GM23338 (cell line): ENCODE measurements at regions not wholly inside any gene's neighbourhood (a gene's known extent, or its start where the extent isn't known, plus 50 kb on each side); places are given as distances from the start of the nearest gene placed in this dataset.

Experiments used
- ATAC-seq: fragments of 200-7000 bp; cut with Tn5 transposase; 3 replicates; pipeline ENCODE4 v1.9.1; 2020
- DNase-seq: peaks from one replicate; pipeline ENCODE4 v3.0.0-alpha.2; 2015; ENCODE audit warnings: low spot score
- H2AFZ ChIP-seq: fragments of 200-600 bp; sonication (generic); 2 replicates; pipeline ENCODE4 v1.8.0; 2016; ENCODE audit warnings: antibody characterized with exemption, mild to moderate bottlenecking, moderate library complexity
- H3F3A ChIP-seq: fragments of 200-600 bp; sonication (generic); replicated peaks from 2 replicates; pipeline ENCODE4 v1.8.0; 2017; ENCODE audit warnings: antibody characterized with exemption, mixed run types, low read depth
- H3K27ac ChIP-seq: fragments of 200-600 bp; sonication (generic); 2 replicates; pipeline ENCODE4 v1.6.1; 2016; ENCODE audit warnings: low read depth
- H3K27me3 ChIP-seq: fragments of 200-600 bp; sonication (generic); 2 replicates; pipeline ENCODE4 v1.8.0; 2016; ENCODE audit warnings: mild to moderate bottlenecking, mixed run types, moderate library complexity; ENCODE audit not compliant: insufficient read depth
- H3K36me3 ChIP-seq: fragments of 200-600 bp; sonication (generic); 2 replicates; pipeline ENCODE4 v1.8.0; 2016; ENCODE audit warnings: mild to moderate bottlenecking; ENCODE audit not compliant: insufficient read depth
- H3K4me1 ChIP-seq: fragments of 200-600 bp; sonication (generic); 2 replicates; pipeline ENCODE4 v1.8.0; 2016; ENCODE audit warnings: mild to moderate bottlenecking, moderate library complexity; ENCODE audit not compliant: insufficient read depth
- H3K4me2 ChIP-seq: fragments of 200-600 bp; sonication (generic); 2 replicates; pipeline ENCODE4 v1.7.1; 2017; ENCODE audit warnings: mixed run types
- H3K4me3 ChIP-seq: fragments of 200-600 bp; sonication (generic); 2 replicates; pipeline ENCODE4 v1.6.1; 2016; ENCODE audit warnings: mixed run types
- H3K79me2 ChIP-seq: fragments of 200-600 bp; sonication (generic); replicated peaks from 2 replicates; pipeline ENCODE4 v1.8.0; 2017; ENCODE audit warnings: mild to moderate bottlenecking; ENCODE audit not compliant: insufficient read depth
- H3K9me2 ChIP-seq: fragments of 200-600 bp; sonication (generic); 2 replicates; pipeline ENCODE4 v1.8.0; 2017; ENCODE audit not compliant: insufficient read depth
- H4K20me1 ChIP-seq: fragments of 200-600 bp; sonication (generic); replicated peaks from 2 replicates; pipeline ENCODE4 v1.8.0; 2017; ENCODE audit warnings: mild to moderate bottlenecking; ENCODE audit not compliant: insufficient read depth
- H3K27ac Mint-ChIP-seq: 2 replicates; pipeline ENCODE4 v1.8.0; 2020; ENCODE audit warnings: inconsistent platforms, mild to moderate bottlenecking, moderate library complexity, mixed read lengths
- H3K27me3 Mint-ChIP-seq: 3 replicates; pipeline ENCODE4 v1.8.0; 2022; ENCODE audit warnings: low read depth, mild to moderate bottlenecking, moderate library complexity, mixed read lengths, inconsistent platforms; ENCODE audit not compliant: insufficient read depth, poor library complexity
- H3K36me3 Mint-ChIP-seq: 3 replicates; pipeline ENCODE4 v1.8.0; 2021; ENCODE audit warnings: low read depth, mild to moderate bottlenecking, inconsistent platforms, moderate library complexity, mixed read lengths
- H3K4me1 Mint-ChIP-seq: 3 replicates; pipeline ENCODE4 v1.8.0; 2020; ENCODE audit warnings: mild to moderate bottlenecking, inconsistent platforms, mixed read lengths
- H3K4me3 Mint-ChIP-seq: 3 replicates; pipeline ENCODE4 v1.8.0; 2021; ENCODE audit warnings: moderate library complexity, mild to moderate bottlenecking, inconsistent platforms, mixed read lengths
- H3K9me3 Mint-ChIP-seq: 3 replicates; pipeline ENCODE4 v1.8.0; 2020; ENCODE audit warnings: moderate library complexity, mild to moderate bottlenecking, inconsistent platforms, mixed read lengths
- CTCF ChIP-seq, 2 experiments: fragments of 200-600 bp in 1 of 2; sonication (generic) in 1 of 2; conservative IDR thresholded peaks; 2 replicates each; pipeline versions ENCODE4 v1.5.1 to v1.6.1; 2016 to 2017; ENCODE audit warnings: antibody characterized with exemption in 2 of 2, low read depth in 2 of 2, mild to moderate bottlenecking in 2 of 2, moderate library complexity in 1 of 2
- EZH2 ChIP-seq: fragments of 200-600 bp; sonication (generic); IDR thresholded peaks from one replicate; pipeline ENCODE4 v1.8.0; 2017; ENCODE audit warnings: antibody characterized with exemption, mild to moderate bottlenecking, low read depth; ENCODE audit not compliant: unreplicated experiment
- NANOG ChIP-seq: IDR thresholded peaks from 2 replicates; pipeline ENCODE4 v1.6.1; 2016; ENCODE audit warnings: antibody characterized with exemption, borderline replicate concordance
- POLR2AphosphoS5 ChIP-seq: IDR thresholded peaks from 2 replicates; pipeline ENCODE4 v1.6.1; 2016; ENCODE audit warnings: antibody characterized with exemption, low read depth
- REST ChIP-seq: IDR thresholded peaks from one replicate; pipeline ENCODE4 v1.6.1; 2018; ENCODE audit warnings: antibody characterized with exemption; ENCODE audit not compliant: unreplicated experiment
- ZNF114 ChIP-seq: fragments of 250-450 bp; sonication (Bioruptor Pico); IDR thresholded peaks from 2 replicates; pipeline ENCODE4 v1.5.0; 2020; ENCODE audit warnings: mild to moderate bottlenecking, moderate library complexity
- ZNF331 ChIP-seq: fragments of 250-450 bp; sonication (Bioruptor Pico); IDR thresholded peaks from 2 replicates; pipeline ENCODE4 v1.5.0; 2020; ENCODE audit warnings: low read depth, mild to moderate bottlenecking, moderate library complexity
- ZNF462 ChIP-seq: fragments of 250-450 bp; sonication (Bioruptor Pico); IDR thresholded peaks from 2 replicates; pipeline ENCODE4 v1.5.0; 2020; ENCODE audit warnings: mild to moderate bottlenecking, moderate library complexity

- TF ChIP-seq CTCF (conservative IDR thresholded peaks at IDR 0.05; ENCODE audit: low read depth in 2 of 2) (no peak), EZH2 (no peak), NANOG (no peak)
These were observed 178.6 kb downstream of the GAS1 start (continued) for GRCh38 chr9:86768709-86769108.

GRCh38 chr9:86768020-86768419, 179.3 kb downstream of the GAS1 start:
- peaks cover 5% of the 10 kb centered on the region for H3K27me3 Mint-ChIP-seq
- H3K4me1 Mint-ChIP-seq, result peaks cover 9% of the 10 kb centered on the region; the same call in 2 of the 3 replicates
- Histone ChIP-seq H3K9me2 (no peaks in the 10 kb centered on the region; the same call in 1 of the 2 replicates), H3K4me2 (no peak overlapping the region), H3K27me3 (no peaks in the 10 kb centered on the region), H3K27ac (no peak overlapping the region), H3K4me3 (no peak overlapping the region), H2AFZ (no peak overlapping the region), H3K79me2 (no peaks in the 10 kb centered on the region), H3K36me3 (no peaks in the 10 kb centered on the region), H3K4me1 (no peaks in the 10 kb centered on the region), H4K20me1 (no peaks in the 10 kb centered on the region), H3F3A (no peaks in the 10 kb centered on the region)
- no peak overlapping the region for H3K27ac Mint-ChIP-seq
- TF ChIP-seq EZH2 (no peak), ZNF114 (CRISPR knock-in tag) (no peak), POLR2AphosphoS5 (no peak), ZNF462 (no peak), REST (no peak), ZNF331 (CRISPR knock-in tag) (no peak), NANOG (no peak)
- H3K36me3 Mint-ChIP-seq, result no peaks in the 10 kb centered on the region
- H3K9me3 Mint-ChIP-seq, result no peaks in the 10 kb centered on the region
- ATAC-seq (no peak), DNase-seq (no peak)
- no peak overlapping the region; the same call in 2 of the 3 replicates for H3K4me3 Mint-ChIP-seq
